ENCODE measurements at regions not wholly inside any gene's neighbourhood (a gene's known extent, or its start where the extent isn't known, plus 50 kb on each side); places are given as distances from the start of the nearest gene placed in this dataset.

- TF ChIP-seq CTCF (IDR thresholded peaks at IDR 0.05), result no peak
- TF ChIP-seq POLR2A (IDR thresholded peaks at IDR 0.05), result no peak
- no peak for TF ChIP-seq EP300 (IDR thresholded peaks at IDR 0.05)
- TF ChIP-seq POLR2AphosphoS5 (IDR thresholded peaks at IDR 0.05), result no peak
Measured at GRCh38 chr10:3404381-3404780, 231.8 kb upstream of the PITRM1 start.

All from stomach (tissue), 4 donors.